ENCODE measurements at regions not wholly inside any gene's neighbourhood (a gene's known extent, or its start where the extent isn't known, plus 50 kb on each side); places are given as distances from the start of the nearest gene placed in this dataset.

DNA sequence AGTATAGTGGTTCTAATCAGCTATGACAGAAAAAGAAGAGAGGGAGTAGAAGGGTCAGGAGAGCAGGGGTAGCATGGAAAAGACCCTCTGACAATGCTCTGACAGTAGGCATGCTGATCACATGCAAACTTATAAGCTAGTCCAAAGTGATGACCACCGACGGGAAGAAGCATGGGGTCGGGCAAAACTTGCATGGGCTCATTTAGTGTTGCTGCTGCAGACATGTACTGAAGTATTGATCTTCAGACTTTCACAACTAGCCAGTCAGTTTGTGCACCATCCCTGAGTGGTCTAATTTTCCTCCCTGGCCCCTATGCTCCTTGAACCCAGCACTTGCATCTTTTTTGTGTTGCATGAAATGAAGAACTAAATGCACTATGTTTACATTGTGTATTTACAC, 225.4 kb downstream of the SYK start:
- no peak for DNase-seq (ENCODE audit: low read depth)
- TF ChIP-seq, protein P1, sequence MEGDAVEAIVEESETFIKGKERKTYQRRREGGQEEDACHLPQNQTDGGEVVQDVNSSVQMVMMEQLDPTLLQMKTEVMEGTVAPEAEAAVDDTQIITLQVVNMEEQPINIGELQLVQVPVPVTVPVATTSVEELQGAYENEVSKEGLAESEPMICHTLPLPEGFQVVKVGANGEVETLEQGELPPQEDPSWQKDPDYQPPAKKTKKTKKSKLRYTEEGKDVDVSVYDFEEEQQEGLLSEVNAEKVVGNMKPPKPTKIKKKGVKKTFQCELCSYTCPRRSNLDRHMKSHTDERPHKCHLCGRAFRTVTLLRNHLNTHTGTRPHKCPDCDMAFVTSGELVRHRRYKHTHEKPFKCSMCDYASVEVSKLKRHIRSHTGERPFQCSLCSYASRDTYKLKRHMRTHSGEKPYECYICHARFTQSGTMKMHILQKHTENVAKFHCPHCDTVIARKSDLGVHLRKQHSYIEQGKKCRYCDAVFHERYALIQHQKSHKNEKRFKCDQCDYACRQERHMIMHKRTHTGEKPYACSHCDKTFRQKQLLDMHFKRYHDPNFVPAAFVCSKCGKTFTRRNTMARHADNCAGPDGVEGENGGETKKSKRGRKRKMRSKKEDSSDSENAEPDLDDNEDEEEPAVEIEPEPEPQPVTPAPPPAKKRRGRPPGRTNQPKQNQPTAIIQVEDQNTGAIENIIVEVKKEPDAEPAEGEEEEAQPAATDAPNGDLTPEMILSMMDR (IDR thresholded peaks at IDR 0.05; ENCODE audit: insufficient read depth, low read depth, low read length, missing control alignments) = no peak
- H3K4me3 ChIP-seq (ENCODE audit: low read length) = no peak overlapping the region

DNA sequence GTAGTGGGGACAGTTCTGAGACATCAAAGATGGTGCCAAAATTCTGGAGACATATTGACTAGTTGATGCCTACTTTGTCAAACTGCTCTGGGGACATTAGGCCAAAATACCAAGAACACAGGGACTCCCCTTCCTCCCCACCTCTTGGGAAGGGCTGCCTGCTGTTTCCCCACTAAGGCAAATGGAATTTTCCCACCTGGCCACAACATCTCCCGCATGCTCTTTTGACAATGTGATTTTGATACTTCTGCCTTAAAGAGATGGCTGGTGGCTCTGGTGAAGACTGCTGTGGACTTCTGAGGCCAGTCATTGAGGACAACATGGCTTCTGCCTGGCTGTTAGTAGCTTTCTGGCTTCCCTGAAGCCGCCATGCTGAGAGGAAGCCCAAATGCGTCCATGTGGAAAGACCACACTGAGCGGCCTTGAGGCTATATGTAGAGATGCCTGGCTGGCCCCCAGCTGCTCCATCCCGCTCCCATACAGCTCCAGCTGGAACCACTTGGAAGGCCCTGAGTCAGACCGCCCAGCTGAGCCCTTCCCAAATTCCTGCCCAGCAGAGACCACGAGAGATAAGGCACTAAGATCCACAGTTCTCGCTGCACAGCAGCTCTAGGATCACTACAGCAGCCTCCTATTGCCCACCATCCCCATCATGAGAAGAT, 226.7 kb downstream of the SYK start:
- no peak for DNase-seq (ENCODE audit: low read depth)
- no peak overlapping the region for H3K4me3 ChIP-seq (ENCODE audit: low read length)
- TF ChIP-seq, protein P1 (IDR thresholded peaks at IDR 0.05; ENCODE audit: insufficient read depth, low read depth, low read length, missing control alignments) = no peak

DNA sequence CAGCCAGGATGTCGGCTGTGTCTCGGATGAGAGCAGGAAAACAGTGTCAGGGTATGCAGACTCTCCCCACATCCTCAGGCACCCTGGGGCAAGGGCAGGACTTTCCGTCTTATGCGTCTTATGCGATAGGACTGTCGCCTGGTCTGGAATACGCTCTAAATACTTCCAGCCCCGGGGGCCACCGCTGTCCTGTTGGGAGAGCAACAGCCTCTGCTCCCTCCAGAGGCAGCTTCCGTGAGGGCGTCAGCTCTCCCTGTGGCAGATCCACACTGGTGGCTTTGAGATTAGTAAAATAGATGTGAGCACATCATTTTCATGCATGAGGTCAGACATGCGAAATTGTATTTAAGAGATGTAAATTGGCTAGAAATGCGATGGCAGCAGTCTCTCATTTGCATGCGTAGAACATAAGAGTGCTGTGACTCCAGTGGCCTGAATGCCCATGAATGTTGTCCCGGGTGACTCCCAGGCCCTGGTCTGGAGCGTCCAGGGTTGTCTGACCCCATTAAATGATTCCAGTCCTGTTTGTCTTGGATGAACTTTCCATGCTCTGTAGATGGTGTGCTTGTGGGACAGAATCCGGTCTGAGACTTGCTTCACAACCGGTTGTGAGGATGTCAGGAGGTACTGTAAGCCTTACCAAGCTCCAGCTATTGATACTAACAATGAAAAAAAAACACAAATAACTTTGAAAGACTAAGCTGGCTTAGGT, 228.2 kb downstream of the SYK start:
- DNase-seq (ENCODE audit: low read depth) = no peak
- TF ChIP-seq, protein P1 (IDR thresholded peaks at IDR 0.05; ENCODE audit: insufficient read depth, low read depth, low read length, missing control alignments) = no peak
- no peak overlapping the region for H3K4me3 ChIP-seq (ENCODE audit: low read length)

DNA sequence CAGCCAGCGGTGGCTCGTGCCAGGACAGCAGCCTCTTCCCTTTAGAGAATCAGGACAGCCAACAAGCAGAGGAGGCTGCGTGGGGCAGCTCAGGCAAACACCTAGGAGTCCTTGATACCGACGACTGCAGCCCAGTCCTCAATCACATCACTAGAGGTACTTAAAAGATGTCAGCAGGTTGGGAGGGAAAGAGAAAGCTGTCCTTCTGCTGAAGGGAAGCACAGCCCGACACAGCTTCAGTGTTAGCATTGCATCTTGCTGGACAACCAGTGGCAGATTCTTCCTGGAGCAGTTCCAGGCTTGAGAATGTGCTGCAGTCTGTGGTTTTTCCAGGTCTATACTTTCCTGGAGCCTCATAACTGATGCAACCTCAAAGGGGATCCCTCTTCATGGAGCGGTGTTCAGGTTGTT, 230.5 kb downstream of the SYK start:
- TF ChIP-seq, protein P1 (IDR thresholded peaks at IDR 0.05; ENCODE audit: insufficient read depth, low read depth, low read length, missing control alignments) = no peak
- no peak for DNase-seq (ENCODE audit: low read depth)
- no peak overlapping the region for H3K4me3 ChIP-seq (ENCODE audit: low read length)

DNA sequence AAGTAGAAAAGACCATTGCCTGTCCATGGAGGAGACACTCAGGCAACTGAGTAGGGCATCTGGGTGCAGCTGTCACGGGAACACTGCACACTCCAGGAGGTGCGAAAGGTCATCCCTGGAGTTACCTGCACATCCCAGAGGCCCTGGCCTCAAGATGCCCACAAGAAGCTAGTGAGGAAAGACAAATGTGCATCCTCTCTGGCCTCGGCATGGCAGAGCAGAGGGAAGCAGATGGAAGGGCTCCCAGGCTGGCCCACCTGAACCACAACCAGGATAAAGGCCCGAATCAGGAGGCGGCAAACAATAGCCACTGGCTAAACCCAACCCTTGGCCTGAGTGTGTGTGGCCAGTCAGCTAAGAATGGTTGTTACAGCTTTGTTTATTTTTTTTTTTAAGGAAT, 231.7 kb downstream of the SYK start:
- DNase-seq (ENCODE audit: low read depth) = no peak
- no peak overlapping the region for H3K4me3 ChIP-seq (ENCODE audit: low read length)
- TF ChIP-seq, protein P1 (IDR thresholded peaks at IDR 0.05; ENCODE audit: insufficient read depth, low read depth, low read length, missing control alignments) = no peak

DNA sequence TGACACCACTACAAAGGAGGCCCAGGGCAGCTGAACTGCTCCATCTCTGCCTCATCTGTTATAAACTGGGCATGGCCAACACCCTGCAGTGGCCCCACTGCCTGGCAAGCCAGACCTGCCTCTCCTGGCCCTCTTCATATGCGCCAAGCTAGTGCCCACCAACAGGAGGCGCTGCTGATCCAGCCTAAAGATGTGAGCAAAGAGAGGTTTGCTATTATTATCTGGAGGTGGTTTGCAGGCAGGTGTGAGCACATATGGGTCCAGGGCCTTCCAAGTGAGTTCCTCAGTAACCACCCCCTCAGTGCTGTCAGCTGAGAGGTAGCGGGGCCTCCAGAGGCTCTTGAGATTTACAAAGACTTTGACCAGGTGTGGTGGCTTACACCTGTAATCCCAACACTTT, 232.2 kb downstream of the SYK start:
- no peak for DNase-seq (ENCODE audit: low read depth)
- H3K4me3 ChIP-seq (ENCODE audit: low read length) = no peak overlapping the region
- TF ChIP-seq, protein P1 (IDR thresholded peaks at IDR 0.05; ENCODE audit: insufficient read depth, low read depth, low read length, missing control alignments) = no peak

Measured in epithelial cell of esophagus (primary cell).